Adrenal gland (tissue), 9 donors: ENCODE measurements at regions not wholly inside any gene's neighbourhood (a gene's known extent, or its start where the extent isn't known, plus 50 kb on each side); places are given as distances from the start of the nearest gene placed in this dataset.
A peak's percentile ranks its signal among the peaks of the same experiment; 100 is the strongest.

Experiments
- DNase-seq, 7 donors: peaks; one replicate each; pipeline ENCODE4 v3.0.0-alpha.2; 2019 to 2020
- H3K27ac ChIP-seq, 5 donors: fragments of 200-600 bp; sonication (generic) in 4 of 5; 1 replicate in 3 of 5; 2 replicates in 2 of 5; pipeline versions ENCODE4 v1.5.1 to v1.8.0; 2016 to 2020; ENCODE audit warnings: mild to moderate bottlenecking in 1 of 5
- H3K27me3 ChIP-seq: fragments of 200-600 bp; 2 replicates; pipeline ENCODE4 v1.8.0; 2021
- H3K36me3 ChIP-seq, 2 donors: fragments of 200-600 bp; replicated peaks in 1 of 2; 1 replicate in 1 of 2; 2 replicates in 1 of 2; pipeline versions ENCODE4 v1.5.1 to v1.8.0; 2018 to 2022
- H3K4me1 ChIP-seq, 2 donors: fragments of 200-600 bp; replicated peaks in 1 of 2; 1 replicate in 1 of 2; 2 replicates in 1 of 2; pipeline versions ENCODE4 v1.5.1 to v1.8.0; 2018 to 2021
- H3K4me3 ChIP-seq, 4 donors: fragments of 200-600 bp; sonication (generic) in 3 of 4; one replicate each; pipeline ENCODE4 v1.5.1; 2016 to 2018
- H3K9me3 ChIP-seq, 3 donors: fragments of 200-600 bp; sonication (generic) in 1 of 3; replicated peaks in 1 of 3; 1 replicate in 2 of 3; 2 replicates in 1 of 3; pipeline versions ENCODE4 v1.5.1 to v1.8.0; 2016 to 2021
- POLR2A ChIP-seq, 2 donors: fragments of 450-650 bp; IDR thresholded peaks; one replicate each; pipeline ENCODE4 v1.6.1; 2017; ENCODE audit warnings: antibody characterized with exemption in 2 of 2, mild to moderate bottlenecking in 2 of 2, moderate library complexity in 1 of 2
- WGBS, 4 donors: extraction: QIAGEN DNeasy Blood & Tissue Kit in 2 of 4; methylation state at CpG; one replicate each; pipeline versions ENCODE4 v1.1.5 to v1.1.7; 2013 to 2017; 5-methylcytosine and 5-hydroxymethylcytosine counted together
- intact Hi-C, 2 donors: fragments of 100-400 bp; cut with DNase I; formaldehyde crosslinking; loops; one replicate each; pipeline versions ENCODE4 v1.14.1 to v1.15.0; 2022 to 2023
- TF ChIP-seq, protein P1 (sequence below), 6 experiments: fragments of 450-650 bp in 4 of 6; fragments of 200-600 bp in 2 of 6; sonication (generic) in 1 of 6; IDR thresholded peaks; 1 replicate in 5 of 6; 2 replicates in 1 of 6; pipeline versions ENCODE4 v1.5.1 to v1.8.0; 2016 to 2021; ENCODE audit warnings: antibody characterized with exemption in 6 of 6, mild to moderate bottlenecking in 2 of 6, moderate library complexity in 1 of 6
- donor health status: healthy with polysubstance abuse.
- donor health status: Bipolar disorder and iron deficiency.
- donor health status: DM: yes; HTN: yes; CAD: no.
- donor health status: DM: no; HTN: no; CAD: no.
- donor health status: DM: no; HTN: no; CAD: no.

DNA sequence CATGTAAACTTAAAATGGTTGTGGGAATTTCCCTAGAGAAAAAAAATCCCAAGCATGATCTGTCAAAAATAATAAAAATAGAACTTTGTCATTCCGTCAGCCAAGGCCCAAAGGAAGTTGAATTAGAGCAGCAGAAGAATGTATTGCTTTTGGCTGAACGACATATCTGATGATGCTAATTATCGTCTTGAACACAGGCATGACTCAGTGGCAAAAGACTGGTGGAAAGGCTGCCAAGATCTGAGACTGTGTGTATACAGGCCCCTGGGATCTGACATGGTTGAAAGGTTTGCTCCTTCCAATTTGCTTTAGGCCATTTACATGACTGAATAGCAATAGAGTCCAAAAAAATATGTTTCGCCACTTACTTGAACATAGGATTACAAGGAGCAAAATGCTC lies 1057.1 kb upstream of the CRIM1 start:
- no peaks in the 10 kb centered on the region for H3K4me1 ChIP-seq
- no peak overlapping the region for H3K27ac ChIP-seq
- H3K36me3 ChIP-seq, result no peaks in the 10 kb centered on the region
- TF ChIP-seq POLR2A (IDR thresholded peaks at IDR 0.05), result no peak
- TF ChIP-seq, protein P1, sequence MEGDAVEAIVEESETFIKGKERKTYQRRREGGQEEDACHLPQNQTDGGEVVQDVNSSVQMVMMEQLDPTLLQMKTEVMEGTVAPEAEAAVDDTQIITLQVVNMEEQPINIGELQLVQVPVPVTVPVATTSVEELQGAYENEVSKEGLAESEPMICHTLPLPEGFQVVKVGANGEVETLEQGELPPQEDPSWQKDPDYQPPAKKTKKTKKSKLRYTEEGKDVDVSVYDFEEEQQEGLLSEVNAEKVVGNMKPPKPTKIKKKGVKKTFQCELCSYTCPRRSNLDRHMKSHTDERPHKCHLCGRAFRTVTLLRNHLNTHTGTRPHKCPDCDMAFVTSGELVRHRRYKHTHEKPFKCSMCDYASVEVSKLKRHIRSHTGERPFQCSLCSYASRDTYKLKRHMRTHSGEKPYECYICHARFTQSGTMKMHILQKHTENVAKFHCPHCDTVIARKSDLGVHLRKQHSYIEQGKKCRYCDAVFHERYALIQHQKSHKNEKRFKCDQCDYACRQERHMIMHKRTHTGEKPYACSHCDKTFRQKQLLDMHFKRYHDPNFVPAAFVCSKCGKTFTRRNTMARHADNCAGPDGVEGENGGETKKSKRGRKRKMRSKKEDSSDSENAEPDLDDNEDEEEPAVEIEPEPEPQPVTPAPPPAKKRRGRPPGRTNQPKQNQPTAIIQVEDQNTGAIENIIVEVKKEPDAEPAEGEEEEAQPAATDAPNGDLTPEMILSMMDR (IDR thresholded peaks at IDR 0.05), result no peak
- H3K4me3 ChIP-seq, result no peak overlapping the region
- 30 to 40% (median 39%) methylated on average over 4 of the region's 4 CpGs for WGBS, 4 donors
- no peaks in the 10 kb centered on the region for H3K27me3 ChIP-seq
- no peaks in the 10 kb centered on the region for H3K9me3 ChIP-seq
- intact Hi-C loops, result no loop called here
- peak in 6 of 7 donors; percentile 16 to 25 (median 20) for DNase-seq

- no peak overlapping the region for H3K27ac ChIP-seq
- DNase-seq, result no peak
- WGBS, 4 donors, result 83 to 87% (median 84%) methylated on average over 4 of the region's 4 CpGs
- H3K36me3 ChIP-seq, result no peaks in the 10 kb centered on the region
- H3K4me1 ChIP-seq, result no peaks in the 10 kb centered on the region
- intact Hi-C loops, result no loop called here
- no peak for TF ChIP-seq POLR2A (IDR thresholded peaks at IDR 0.05)
- TF ChIP-seq, protein P1 (IDR thresholded peaks at IDR 0.05), result no peak
- no peaks in the 10 kb centered on the region for H3K27me3 ChIP-seq
- H3K4me3 ChIP-seq, result no peak overlapping the region
- H3K9me3 ChIP-seq, result no peaks in the 10 kb centered on the region
These were observed 1058.2 kb upstream of the CRIM1 start for GRCh38 chr2:35297403-35297802.

DNA sequence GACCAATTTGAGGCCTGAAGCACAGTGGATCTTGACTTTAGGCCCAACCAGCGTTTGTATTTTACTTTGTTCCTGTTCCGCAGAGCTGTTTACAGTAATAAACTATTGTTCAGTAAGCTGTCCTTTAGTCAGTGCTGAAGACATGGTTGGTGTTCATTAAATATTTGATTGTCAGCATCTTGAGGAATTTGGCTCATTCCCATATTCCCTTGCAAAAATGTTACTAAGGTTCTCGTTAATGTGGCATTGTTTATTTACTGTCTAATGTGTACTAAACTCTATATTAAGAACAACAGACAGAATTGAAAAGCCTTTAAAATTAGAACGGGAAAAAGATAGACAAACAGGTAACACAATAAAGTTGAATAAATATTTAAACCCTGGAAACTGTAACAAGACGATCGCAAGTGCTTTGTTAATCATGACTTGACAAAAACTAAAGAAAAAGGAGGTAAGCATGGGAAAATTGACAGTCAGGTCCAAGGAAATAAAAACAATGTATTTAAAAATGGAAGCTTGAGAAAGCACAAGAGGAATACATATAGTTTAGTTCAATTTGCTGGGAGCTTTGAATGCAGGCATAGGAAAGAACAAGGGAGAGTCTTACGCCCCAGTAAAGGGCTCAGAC lies 1060.8 kb upstream of the CRIM1 start:
- no peaks in the 10 kb centered on the region for H3K9me3 ChIP-seq
- no peak overlapping the region for H3K27ac ChIP-seq
- DNase-seq, result no peak
- WGBS, 4 donors, result 67 to 75% (median 72%) methylated on average over 7 of the region's 7 CpGs
- H3K4me1 ChIP-seq, result no peaks in the 10 kb centered on the region
- no peaks in the 10 kb centered on the region for H3K36me3 ChIP-seq
- intact Hi-C loops, result no loop called here
- H3K4me3 ChIP-seq, result no peak overlapping the region
- no peaks in the 10 kb centered on the region for H3K27me3 ChIP-seq
- no peak for TF ChIP-seq POLR2A (IDR thresholded peaks at IDR 0.05)
- TF ChIP-seq, protein P1 (IDR thresholded peaks at IDR 0.05), result no peak

- Histone ChIP-seq H3K4me3 (no peak overlapping the region), H3K9me3 (no peaks in the 10 kb centered on the region), H3K4me1 (no peaks in the 10 kb centered on the region), H3K27me3 (no peaks in the 10 kb centered on the region), H3K36me3 (no peaks in the 10 kb centered on the region), H3K27ac (no peak overlapping the region)
- 31 to 58% (median 41%) methylated on average over 2 of the region's 2 CpGs for WGBS, 4 donors
- intact Hi-C loops, result no loop called here
- TF ChIP-seq POLR2A (IDR thresholded peaks at IDR 0.05), result no peak
- TF ChIP-seq, protein P1 (IDR thresholded peaks at IDR 0.05), result no peak
- no peak for DNase-seq
These were observed 1062.3 kb upstream of the CRIM1 start for GRCh38 chr2:35293261-35293660.
